ENCODE measurements at regions not wholly inside any gene's neighbourhood (a gene's known extent, or its start where the extent isn't known, plus 50 kb on each side); places are given as distances from the start of the nearest gene placed in this dataset.
A peak's percentile ranks its signal among the peaks of the same experiment; 100 is the strongest.

- Histone ChIP-seq H3K9ac (ENCODE audit: insufficient read depth, low read depth, low read length) (no peak overlapping the region), H3K9me3 (ENCODE audit: low read length) (peaks cover 9% of the 10 kb centered on the region), H2AFZ (ENCODE audit: low read length) (no peak overlapping the region), H3K79me2 (ENCODE audit: insufficient read depth, low read length) (peaks cover 2% of the 10 kb centered on the region), H3K27ac (ENCODE audit: extremely low read length, insufficient read depth, low read length) (no peak overlapping the region), H4K20me1 (ENCODE audit: insufficient read depth, low read length) (peaks cover 5% of the 10 kb centered on the region; the same call in 1 of the 2 replicates), H3K4me1 (ENCODE audit: insufficient read depth, low read length) (no peaks in the 10 kb centered on the region), H3K4me3 (replicated peaks in 1 of 3; ENCODE audit: insufficient read depth in 1 of 3, low read depth in 2 of 3, low read length in 3 of 3) (no peak overlapping the region), H3K36me3 (replicated peaks in 1 of 2; ENCODE audit: control insufficient read depth in 1 of 2, insufficient read depth in 2 of 2, low read length in 2 of 2) (peaks cover 5 to 39% of the 10 kb centered on the region in 2 experiments), H3K4me2 (ENCODE audit: low read depth, low read length) (no peak overlapping the region), H3K27me3 (ENCODE audit: control insufficient read depth in 1 of 2, insufficient read depth in 2 of 2, low read length in 2 of 2) (no peaks in the 10 kb centered on the region)
- WGBS (ENCODE audit: low lambda C conversion rate) = 96% methylated on average over 14 of the region's 14 CpGs
- CTCF ChIA-PET (ENCODE audit: low intra/inter-chr PET ratio, low total read pairs) = no interaction called here
- BruUV-seq (replicated peaks) = no TSS peak
- TF ChIP-seq, protein P1, sequence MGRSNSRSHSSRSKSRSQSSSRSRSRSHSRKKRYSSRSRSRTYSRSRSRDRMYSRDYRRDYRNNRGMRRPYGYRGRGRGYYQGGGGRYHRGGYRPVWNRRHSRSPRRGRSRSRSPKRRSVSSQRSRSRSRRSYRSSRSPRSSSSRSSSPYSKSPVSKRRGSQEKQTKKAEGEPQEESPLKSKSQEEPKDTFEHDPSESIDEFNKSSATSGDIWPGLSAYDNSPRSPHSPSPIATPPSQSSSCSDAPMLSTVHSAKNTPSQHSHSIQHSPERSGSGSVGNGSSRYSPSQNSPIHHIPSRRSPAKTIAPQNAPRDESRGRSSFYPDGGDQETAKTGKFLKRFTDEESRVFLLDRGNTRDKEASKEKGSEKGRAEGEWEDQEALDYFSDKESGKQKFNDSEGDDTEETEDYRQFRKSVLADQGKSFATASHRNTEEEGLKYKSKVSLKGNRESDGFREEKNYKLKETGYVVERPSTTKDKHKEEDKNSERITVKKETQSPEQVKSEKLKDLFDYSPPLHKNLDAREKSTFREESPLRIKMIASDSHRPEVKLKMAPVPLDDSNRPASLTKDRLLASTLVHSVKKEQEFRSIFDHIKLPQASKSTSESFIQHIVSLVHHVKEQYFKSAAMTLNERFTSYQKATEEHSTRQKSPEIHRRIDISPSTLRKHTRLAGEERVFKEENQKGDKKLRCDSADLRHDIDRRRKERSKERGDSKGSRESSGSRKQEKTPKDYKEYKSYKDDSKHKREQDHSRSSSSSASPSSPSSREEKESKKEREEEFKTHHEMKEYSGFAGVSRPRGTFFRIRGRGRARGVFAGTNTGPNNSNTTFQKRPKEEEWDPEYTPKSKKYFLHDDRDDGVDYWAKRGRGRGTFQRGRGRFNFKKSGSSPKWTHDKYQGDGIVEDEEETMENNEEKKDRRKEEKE (IDR thresholded peaks at IDR 0.05) = no peak
- POLR2A ChIA-PET = no interaction called here
- in situ Hi-C loops (cut with HindIII; ENCODE audit: extremely low pct_ligation_motif_present, low pct_unique_long_range_greater_than_20kb) = no loop called here
- ATAC-seq (no peak), FAIRE-seq (no peak), DNase-seq (ENCODE audit: low spot score) (no peak)
- intact Hi-C loops (cut with micrococcal nuclease; ENCODE audit: unreplicated experiment) = no loop called here
Measured at GRCh38 chr11:70926543-70927201, 325.7 kb downstream of the SHANK2 start.

DNA sequence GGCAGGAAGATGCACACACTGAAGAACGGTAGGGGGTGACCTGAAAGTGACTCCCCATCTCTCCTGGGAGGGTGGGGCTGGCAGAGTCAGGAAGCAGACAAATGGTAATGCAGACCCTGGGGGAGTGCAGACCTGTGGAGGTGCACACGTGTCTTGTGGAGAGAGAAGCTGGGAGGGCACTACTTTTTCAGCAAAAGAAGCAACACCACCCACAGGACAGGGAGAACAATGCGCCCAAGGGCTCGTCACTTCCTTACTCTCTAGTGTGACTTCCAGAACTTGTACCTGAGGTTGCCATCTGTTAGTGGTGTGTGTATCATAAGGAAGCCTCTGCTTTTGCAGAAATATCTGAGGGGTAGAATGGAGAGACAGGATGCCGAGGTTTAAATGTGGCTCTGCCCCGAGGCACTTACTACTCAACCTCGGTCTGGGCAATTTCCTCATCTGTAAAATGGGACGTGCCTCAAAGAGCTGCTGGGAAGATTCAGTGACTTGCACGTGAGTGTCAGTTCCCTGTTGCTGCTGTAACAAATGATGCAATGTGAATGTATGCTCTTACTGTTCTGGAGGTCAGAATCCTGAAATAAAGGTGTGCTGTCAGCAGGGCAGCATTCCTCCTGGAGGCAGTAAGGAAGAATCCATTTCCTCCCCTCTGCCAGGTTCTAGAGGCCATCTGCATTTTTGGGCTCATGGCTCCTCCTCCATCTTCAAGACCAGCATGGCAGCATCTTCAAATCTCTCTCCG lies 323.4 kb downstream of the SHANK2 start:
- Histone ChIP-seq H3K79me2 (ENCODE audit: insufficient read depth, low read length) (peaks cover 6% of the 10 kb centered on the region), H3K9ac (ENCODE audit: insufficient read depth, low read depth, low read length) (no peak overlapping the region), H2AFZ (ENCODE audit: low read length) (no peak overlapping the region), H3K9me3 (ENCODE audit: low read length) (no peaks in the 10 kb centered on the region), H4K20me1 (ENCODE audit: insufficient read depth, low read length) (peaks cover 5% of the 10 kb centered on the region; the same call in 1 of the 2 replicates), H3K4me3 (replicated peaks in 1 of 3; ENCODE audit: insufficient read depth in 1 of 3, low read depth in 2 of 3, low read length in 3 of 3) (no peak overlapping the region), H3K27ac (ENCODE audit: extremely low read length, insufficient read depth, low read length) (no peak overlapping the region), H3K4me2 (ENCODE audit: low read depth, low read length) (no peak overlapping the region), H3K36me3 (replicated peaks in 1 of 2; ENCODE audit: control insufficient read depth in 1 of 2, insufficient read depth in 2 of 2, low read length in 2 of 2) (peaks cover 6 to 39% of the 10 kb centered on the region in 2 experiments), H3K4me1 (ENCODE audit: insufficient read depth, low read length) (no peaks in the 10 kb centered on the region), H3K27me3 (ENCODE audit: control insufficient read depth in 1 of 2, insufficient read depth in 2 of 2, low read length in 2 of 2) (no peaks in the 10 kb centered on the region)
- in situ Hi-C loops (cut with HindIII; ENCODE audit: extremely low pct_ligation_motif_present, low pct_unique_long_range_greater_than_20kb) = no loop called here
- CTCF ChIA-PET (ENCODE audit: low intra/inter-chr PET ratio, low total read pairs) = no interaction called here
- POLR2A ChIA-PET = no interaction called here
- no peak for DNase-seq (ENCODE audit: low spot score)
- no peak for FAIRE-seq
- TF ChIP-seq ZNF12 (CRISPR knock-in tag; IDR thresholded peaks at IDR 0.05) (peak; percentile 91), ZBTB7A (CRISPR knock-in tag; IDR thresholded peaks at IDR 0.05) (no peak), KAT8 (CRISPR knock-in tag; IDR thresholded peaks at IDR 0.05) (no peak)
- no TSS peak for BruUV-seq (replicated peaks)
- WGBS (ENCODE audit: low lambda C conversion rate) = 98% methylated on average over 10 of the region's 10 CpGs
- no peak; the same call in 2 of the 3 replicates for ATAC-seq
- intact Hi-C loops (cut with micrococcal nuclease; ENCODE audit: unreplicated experiment) = no loop called here
